ENCODE measurements at regions not wholly inside any gene's neighbourhood (a gene's known extent, or its start where the extent isn't known, plus 50 kb on each side); places are given as distances from the start of the nearest gene placed in this dataset.
"Not testable (repeated sequence)": the region's sequence is repeated elsewhere in the genome, so short reads cannot be mapped to it uniquely, and the experiment has no call there.

DNA sequence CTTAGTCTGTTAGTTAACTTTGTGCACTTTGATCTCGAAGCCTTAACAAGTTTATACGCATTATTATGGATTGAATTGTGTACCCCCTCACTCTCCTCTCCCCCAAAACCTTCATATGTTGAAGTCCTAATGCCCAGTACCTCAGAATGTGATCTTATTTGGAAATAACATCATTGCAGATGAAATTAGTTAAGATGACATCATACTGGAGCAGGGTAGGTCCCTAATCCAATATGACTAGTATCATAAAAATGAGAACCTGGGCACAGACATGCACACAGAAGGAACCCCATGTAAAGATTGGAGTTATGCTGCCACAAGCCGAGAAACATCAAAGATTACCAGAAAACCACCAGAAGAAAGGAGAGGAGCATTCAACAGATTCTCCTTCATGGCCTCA lies 85.8 kb upstream of the TSC22D1 start:
- DNase-seq (ENCODE audit: low read depth) = no peak

DNA sequence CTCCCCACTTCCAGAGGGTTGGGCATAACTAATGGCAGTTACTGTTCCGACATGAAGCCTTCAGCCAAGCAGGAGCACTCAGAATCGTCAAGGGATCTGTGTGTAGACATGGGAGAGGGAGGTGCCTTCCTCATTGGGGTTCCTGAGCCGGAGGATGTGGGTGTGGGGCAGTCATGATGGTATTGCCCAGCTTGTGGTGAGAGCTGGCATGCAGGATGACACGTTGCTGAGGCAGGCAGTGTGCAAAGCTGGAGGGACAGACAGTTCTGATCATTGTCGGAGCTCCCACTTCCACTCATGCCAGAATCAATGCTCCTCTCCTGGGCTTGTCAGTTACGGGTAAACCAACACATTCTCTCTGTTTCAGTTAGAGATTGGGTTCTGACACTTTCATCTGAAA lies 83.9 kb upstream of the TSC22D1 start:
- DNase-seq (ENCODE audit: low read depth) = no peak

DNA sequence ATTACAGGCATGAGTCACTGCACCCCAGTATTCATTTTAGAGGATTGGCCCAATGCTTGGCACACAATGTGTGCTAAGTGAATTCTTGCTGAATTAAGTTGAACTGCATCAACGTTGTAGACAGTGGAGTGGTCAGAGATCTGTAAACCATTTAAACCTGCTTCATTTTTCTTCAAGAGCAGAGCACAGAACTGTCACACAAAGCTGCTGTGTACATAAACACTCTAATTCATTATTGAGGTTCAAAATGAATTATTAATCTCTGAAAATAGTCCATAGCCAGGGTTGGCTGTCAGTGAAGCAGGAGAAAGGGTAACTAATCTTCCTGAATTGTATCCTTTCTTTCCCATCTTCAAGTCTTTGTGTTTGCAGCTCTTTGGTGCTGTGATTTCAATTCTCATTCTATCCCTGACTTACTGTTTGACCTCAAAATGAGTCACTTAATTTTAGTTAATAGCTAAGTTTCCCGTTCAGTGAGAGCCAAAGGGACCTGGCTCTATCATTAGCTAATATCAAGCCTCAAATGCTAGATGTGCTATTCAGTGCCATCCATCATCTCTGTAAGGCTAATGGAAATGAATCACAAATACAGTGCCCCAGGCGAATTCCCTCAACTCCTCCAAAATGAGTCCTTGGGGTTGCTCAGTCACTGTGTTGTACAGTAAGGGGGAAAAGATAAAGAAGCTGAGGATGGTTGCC lies 77.0 kb upstream of the TSC22D1 start:
- no peak for DNase-seq (ENCODE audit: low read depth)

DNA sequence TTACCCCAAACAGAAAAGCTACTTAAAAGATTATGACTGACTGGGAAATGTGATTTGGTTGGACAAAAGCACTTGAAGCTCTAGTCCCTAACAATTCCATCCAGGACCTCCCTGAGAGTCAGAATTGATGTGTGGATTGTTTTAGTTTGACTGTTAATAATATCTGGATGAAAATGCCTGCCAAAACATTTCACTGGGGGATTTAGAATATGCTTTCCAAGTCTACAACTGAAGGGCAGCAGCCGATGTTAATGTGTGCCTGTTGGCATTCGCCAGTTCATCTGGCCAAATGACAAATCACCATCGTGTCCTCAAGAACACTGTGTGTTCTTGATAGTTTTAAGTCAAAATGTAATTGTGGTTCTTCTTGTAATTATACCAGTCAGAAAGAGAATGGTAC lies 76.0 kb upstream of the TSC22D1 start:
- no peak for DNase-seq (ENCODE audit: low read depth)

DNA sequence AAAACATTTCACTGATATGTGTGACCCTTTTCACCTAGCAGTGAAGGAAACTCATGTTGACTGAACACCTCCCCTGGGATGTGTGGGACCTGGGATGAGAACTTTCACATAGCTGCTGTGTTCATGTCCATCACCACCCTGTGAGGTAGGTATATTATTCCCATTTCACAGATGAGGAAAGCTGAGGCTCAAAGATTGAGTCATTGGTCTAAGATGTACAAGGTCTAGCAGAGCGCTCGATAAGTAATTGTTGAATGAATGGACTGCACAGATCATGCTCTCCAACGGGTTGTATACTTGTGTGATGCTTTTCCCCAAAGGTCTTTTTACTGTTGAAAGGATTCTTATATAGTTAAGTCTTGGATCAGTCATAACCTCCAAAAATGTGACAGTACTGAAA lies 75.6 kb upstream of the TSC22D1 start:
- no peak for DNase-seq (ENCODE audit: low read depth)

DNA sequence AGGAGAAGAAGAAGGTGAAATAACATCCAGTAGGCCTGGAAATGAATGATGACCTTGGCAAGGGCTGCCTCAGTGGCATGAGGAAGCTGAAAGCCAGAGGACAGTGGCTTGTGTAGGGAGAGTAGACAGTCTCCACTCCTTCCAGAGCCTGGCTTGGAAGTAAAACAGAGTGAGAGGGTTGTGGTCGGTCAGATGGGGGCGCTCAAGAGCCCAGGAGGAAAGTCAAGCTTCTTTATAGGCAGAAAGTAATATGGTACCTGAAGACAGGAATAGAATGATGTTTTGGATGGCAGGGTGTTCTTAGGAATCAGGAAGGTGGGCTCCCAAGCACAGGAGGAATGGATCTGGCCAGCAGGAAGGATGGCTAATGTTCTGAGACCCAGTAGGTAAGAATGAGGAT lies 75.1 kb upstream of the TSC22D1 start:
- DNase-seq (ENCODE audit: low read depth) = no peak

DNA sequence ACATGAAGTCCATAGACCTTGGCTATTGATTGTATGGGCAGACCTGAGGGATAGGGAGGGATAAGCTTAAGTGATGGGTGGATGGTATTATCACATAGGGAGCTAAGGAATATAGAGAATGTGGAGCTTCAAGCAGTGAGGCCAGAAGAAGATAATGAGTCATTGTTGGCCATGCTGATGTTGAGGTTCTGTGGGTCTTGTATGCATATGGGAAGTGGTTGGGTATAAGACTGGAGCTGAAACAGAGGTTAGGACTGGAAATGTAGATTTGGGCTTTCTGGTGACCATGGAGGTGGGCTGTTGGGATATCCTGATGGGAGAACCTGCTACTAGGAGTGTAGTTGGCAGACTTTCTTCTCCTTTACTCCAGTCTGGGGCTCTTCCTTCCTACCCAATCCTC lies 73.7 kb upstream of the TSC22D1 start:
- DNase-seq (ENCODE audit: low read depth) = no peak

DNA sequence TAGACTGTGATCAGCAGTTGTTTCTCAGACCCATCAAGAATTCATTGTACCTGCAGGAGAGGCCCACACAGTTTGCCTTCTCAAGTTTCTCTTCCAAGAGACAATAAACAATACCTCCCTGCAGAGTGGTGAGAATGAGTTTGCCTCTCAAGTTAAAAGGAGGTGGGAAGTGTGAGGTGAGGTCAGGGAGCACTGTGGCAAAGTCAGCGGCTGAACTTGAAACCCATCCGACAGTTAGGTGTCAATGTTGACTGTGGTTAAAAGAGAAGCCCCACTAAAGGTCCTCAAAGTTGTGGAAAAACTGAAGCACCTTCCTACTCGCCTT lies 72.9 kb upstream of the TSC22D1 start:
- DNase-seq (ENCODE audit: low read depth) = no peak

DNA sequence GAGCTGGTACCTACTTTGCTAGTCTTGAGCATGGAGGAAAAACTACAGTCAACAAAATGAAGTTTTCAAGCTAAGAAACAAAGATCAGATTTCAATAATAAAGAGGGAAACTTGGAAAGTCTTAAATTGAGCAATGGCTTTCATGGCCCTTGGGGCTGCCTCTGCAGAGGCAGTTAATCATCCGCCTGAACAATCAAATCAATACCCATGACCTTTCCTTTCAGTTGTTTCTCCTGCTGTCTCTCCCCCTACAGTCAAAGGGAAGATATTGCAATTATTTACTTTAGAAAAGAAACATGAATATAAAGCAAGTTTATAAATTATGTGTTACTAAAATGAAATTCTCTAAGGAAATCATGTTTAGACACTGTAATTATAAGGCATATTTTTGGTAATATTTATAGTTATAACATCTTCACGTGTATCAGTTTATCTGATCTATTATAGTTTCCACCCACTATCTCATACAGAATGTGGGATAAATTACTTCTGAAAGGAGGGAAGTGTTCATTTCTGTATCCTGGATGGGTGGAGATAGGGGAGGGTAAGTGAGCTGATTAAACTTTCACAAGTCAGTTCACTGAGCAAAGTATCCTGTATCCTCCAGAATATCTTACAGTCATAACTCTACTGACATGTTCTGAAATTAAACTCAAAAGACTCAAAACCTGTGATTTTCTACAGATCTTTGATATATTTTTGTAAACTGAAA lies 72.4 kb upstream of the TSC22D1 start:
- DNase-seq (ENCODE audit: low read depth) = no peak

DNA sequence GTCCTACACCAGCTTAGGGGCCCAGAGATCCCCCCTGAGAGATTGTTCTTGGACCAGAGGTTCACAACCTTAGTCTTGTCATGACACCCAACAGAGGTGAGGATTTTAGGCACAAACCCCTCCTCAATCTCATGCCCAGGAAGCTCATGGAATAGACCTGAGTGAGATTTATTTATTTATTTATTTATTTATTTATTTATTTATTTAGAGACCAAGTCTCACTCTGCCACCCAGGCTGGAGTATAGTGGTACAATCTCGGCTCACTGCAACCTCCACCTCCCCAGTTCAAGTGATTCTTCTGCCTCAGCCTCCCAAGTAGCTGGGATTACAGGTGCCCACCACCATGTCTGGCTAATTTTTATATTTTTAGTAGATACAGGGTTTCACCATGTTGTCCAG lies 71.4 kb upstream of the TSC22D1 start:
- DNase-seq (ENCODE audit: low read depth) = not testable (repeated sequence)

DNA sequence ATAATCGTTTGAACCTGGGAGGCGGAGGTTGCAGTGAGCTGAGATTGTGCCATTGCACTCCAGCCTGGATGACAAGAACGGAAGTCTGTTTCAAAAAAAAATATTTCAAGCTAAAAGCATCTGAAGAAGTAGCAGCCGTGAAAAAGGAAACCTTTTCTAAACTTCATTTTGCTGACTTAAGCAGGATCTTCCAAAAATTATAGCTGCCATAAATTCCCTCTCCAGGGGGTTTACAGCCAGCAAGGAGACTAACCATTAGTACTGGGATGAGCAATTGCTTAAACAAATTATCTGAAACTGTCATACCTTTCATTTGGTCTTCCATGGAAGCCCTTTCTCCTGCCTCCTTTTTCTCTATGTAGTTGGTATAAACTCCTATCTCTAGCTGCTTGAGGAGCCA lies 69.9 kb upstream of the TSC22D1 start:
- no peak for DNase-seq (ENCODE audit: low read depth)

DNA sequence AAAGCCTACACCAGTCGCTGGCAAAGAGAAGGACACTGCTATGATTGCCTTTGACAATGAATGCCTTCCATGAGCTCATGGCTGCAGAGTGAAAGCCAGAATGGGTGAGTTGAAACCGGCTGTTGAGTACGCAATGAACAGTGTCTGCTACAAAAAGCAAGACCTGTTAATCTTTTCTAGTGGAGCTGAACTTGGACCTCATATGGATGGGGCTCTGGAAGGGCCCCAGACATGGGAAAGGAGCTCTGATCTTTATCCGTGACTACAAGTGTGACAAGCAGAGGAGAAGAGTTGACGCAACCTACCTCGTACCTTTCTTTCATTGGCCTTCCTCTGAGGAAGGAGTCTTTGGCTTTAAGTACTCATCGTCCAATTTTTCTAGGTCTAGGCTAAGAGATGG lies 67.1 kb upstream of the TSC22D1 start:
- DNase-seq (ENCODE audit: low read depth) = no peak

DNA sequence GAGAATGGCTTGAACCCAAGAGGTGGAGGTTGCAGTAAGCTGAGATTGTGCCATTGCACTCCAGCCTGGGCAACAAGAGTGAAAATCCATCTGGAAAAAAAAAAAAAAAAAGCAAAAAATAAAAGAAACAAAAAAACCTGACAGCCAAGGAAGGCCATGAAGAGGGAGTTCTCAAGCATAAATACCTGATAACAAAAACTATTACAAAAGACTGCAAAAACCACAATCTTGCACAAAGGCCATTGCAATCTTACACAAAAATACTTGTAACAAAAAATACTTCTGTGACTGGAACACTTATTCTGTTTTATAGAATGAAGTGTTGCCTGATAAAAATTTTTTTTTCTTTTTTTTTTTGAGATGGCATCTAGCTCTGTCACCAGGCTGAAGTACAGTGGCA lies 61.5 kb upstream of the TSC22D1 start:
- DNase-seq (ENCODE audit: low read depth) = no peak

DNA sequence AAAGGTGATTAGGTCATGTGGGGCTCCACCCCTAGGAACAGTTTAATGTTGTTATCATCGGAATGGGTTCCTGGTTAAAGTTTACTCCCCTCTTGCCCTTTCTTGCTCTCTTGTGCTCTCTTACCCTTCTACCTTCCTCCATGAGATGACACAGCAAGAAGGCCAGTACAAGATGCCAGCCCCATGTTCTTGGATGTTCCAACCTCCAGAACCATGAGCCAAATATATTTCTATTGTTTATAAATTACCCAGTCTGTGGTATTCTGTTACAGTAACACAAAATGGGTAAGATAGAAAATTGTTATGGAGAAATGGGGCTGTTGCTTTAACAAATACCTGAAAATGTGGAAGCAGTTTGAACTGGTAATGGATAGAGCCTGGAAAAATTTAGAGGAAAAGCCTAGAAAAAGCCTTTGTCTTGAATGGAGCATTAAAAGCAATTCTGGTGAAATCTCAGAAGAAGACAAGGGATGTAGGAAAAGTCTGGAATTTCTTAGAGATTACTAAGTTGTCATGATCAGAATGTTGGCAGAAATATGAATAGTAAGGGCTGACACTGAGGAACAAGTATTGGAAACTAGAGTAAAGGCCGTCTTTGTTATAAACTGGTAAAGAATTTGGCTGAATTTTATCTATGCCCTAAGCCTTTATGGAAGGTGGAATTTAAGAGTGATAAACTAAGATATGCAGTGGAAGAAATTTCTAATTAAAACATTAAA lies 53.5 kb upstream of the TSC22D1 start:
- no peak for DNase-seq (ENCODE audit: low read depth)

DNA sequence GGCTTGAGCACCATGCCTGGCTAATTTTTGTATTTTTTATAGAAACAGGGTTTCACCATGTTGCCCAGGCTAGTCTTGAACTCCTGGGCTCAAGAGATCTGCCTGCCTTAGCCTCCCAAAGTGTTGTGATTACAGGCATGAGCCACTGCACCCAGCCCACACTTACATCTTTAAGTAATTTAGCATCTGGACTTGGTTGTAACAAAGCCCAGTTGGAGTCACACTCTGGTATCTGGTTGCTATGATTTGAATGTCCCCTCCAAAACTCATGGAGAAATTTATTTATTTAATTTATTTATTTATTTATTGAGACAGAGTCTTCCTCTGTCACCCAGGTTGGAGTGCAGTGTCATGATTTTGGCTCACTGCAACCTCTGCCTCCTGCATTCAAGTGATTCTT lies 52.7 kb upstream of the TSC22D1 start:
- DNase-seq (ENCODE audit: low read depth) = not testable (repeated sequence)

DNA sequence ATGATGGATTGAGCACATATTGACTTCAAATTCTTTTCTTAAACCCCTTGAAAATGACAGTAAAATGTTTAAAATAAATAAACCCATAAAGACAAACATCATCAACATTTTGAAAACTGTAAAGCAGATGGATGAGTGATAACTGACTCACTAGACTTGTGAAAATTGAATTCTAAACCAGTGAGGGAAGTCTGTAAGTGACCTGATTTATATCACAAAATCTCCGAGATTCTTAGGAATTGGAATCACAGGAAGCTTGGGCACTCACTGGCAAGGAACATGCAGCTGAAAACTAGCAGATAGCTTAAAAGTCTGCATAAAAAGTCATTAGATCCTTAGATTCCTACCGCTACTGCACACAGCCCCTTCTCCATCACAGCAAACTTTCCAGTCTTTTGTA lies 51.3 kb upstream of the TSC22D1 start:
- no peak for DNase-seq (ENCODE audit: low read depth)

DNA sequence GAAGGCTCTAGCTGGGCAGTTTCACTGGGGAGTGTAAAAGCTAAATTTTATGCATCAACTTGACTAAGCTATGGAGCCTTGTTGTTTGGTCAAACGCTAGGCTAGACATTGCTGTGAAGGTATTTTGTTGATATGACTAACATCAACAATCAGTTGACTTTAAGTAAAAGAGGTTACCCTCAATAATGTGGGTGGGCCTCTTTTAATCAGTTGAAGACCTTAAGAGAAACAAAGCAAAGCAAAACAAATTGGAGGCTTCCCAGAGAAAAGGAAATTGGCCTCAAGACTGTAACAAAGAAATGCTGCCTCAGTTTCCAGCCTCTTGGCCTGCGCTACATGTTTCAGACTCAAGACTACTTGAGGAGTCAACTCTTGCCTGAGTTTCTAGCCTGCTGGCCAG lies 50.0 kb upstream of the TSC22D1 start:
- DNase-seq (ENCODE audit: low read depth) = no peak

Data from non-pigmented ciliary epithelial cell (primary cell).